ENCODE measurements at regions not wholly inside any gene's neighbourhood (a gene's known extent, or its start where the extent isn't known, plus 50 kb on each side); places are given as distances from the start of the nearest gene placed in this dataset.
A peak's percentile ranks its signal among the peaks of the same experiment; 100 is the strongest.

- DNase-seq, result no peak
Observed at GRCh38 chr5:149441986-149442385, 62.9 kb upstream of the IL17B start.

- DNase-seq, result no peak
Observed at GRCh38 chr5:149441194-149441753, 62.2 kb upstream of the IL17B start.

- DNase-seq, result peak; percentile 32
Observed at GRCh38 chr5:149439899-149440542, 60.9 kb upstream of the IL17B start.

- no peak for DNase-seq
Observed at GRCh38 chr5:149438711-149439132, 59.6 kb upstream of the IL17B start.

- DNase-seq, result no peak
Observed at GRCh38 chr5:149438281-149438680, 59.2 kb upstream of the IL17B start.

- DNase-seq, result no peak
Observed at GRCh38 chr5:149437391-149438040, 58.4 kb upstream of the IL17B start.

GRCh38 chr5:149435660-149436059, 56.6 kb upstream of the IL17B start:
- no peak for DNase-seq

GRCh38 chr5:149435015-149435376, 55.9 kb upstream of the IL17B start:
- no peak for DNase-seq

GRCh38 chr5:149434162-149435014, 55.3 kb upstream of the IL17B start:
- peak; percentile 47 for DNase-seq

- DNase-seq, result no peak
Observed at GRCh38 chr5:149433524-149434131, 54.5 kb upstream of the IL17B start.

GRCh38 chr5:149432911-149433401, 53.9 kb upstream of the IL17B start:
- no peak for DNase-seq

- DNase-seq, result no peak
Observed at GRCh38 chr5:149432376-149432775, 53.3 kb upstream of the IL17B start.

- no peak for DNase-seq
Observed at GRCh38 chr5:149429839-149430721, 51.0 kb upstream of the IL17B start.

Data from SHP77 treated with DMSO at 0.1 percent for 48 hours (cell line).